GM12874 (cell line): ENCODE measurements at regions not wholly inside any gene's neighbourhood (a gene's known extent, or its start where the extent isn't known, plus 50 kb on each side); places are given as distances from the start of the nearest gene placed in this dataset.

Source experiments
- CTCF ChIP-seq: IDR thresholded peaks from 2 replicates; pipeline ENCODE4 v1.5.1; 2011; ENCODE audit warnings: low read depth, mild to moderate bottlenecking, control low read depth, low read length, moderate library complexity; ENCODE audit not compliant: insufficient read depth

GRCh38 chr2:104945866-104946265 lies 92.0 kb downstream of the POU3F3 start:
- no peak for TF ChIP-seq CTCF

- no peak for TF ChIP-seq CTCF
These were observed 84.9 kb upstream of the MRPS9 start for GRCh38 chr2:104952976-104953375.

GRCh38 chr2:104965900-104966299 lies 72.0 kb upstream of the MRPS9 start:
- no peak for TF ChIP-seq CTCF

- TF ChIP-seq CTCF = no peak
These were observed 68.3 kb upstream of the MRPS9 start for GRCh38 chr2:104969564-104969963.

- TF ChIP-seq CTCF = no peak
These were observed 62.5 kb upstream of the MRPS9 start for GRCh38 chr2:104975371-104975770.

GRCh38 chr2:104975851-104976250 lies 62.0 kb upstream of the MRPS9 start:
- no peak for TF ChIP-seq CTCF

- TF ChIP-seq CTCF = peak; percentile 71
These were observed 61.2 kb upstream of the MRPS9 start for GRCh38 chr2:104976603-104977120.
